VCaP (cell line): ENCODE measurements at regions not wholly inside any gene's neighbourhood (a gene's known extent, or its start where the extent isn't known, plus 50 kb on each side); places are given as distances from the start of the nearest gene placed in this dataset.
A peak's percentile ranks its signal among the peaks of the same experiment; 100 is the strongest.

Source experiments
- H3K27ac ChIP-seq: fragments of 450-650 bp; 2 replicates; pipeline ENCODE4 v1.5.1; 2017
- TF ChIP-seq, protein P1 (sequence below): fragments of 450-650 bp; conservative IDR thresholded peaks from 2 replicates; pipeline ENCODE4 v1.5.1; 2017; ENCODE audit warnings: mild to moderate bottlenecking, moderate library complexity

DNA sequence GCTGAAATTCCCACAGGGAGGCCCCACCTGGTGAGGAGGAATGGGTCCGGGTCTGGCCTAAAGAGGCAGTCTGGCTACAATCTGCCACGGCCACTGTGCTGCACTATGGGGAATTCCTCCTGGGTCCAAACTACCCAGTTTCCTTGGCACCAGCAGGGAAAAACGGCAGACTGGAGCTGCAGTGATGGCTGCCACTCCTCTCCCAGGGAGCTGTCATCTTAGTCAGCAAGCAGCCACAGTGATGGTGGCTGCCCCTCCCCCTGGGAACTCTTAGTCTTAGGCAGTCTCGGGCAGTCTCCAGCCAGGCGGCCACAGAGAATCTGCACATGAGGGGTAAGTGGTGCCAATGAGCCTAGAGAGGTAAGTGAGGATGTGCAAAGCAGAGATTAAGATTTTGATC is 205.8 kb downstream of the TMEM38B start:
- no peak overlapping the region for H3K27ac ChIP-seq
- TF ChIP-seq, protein P1, sequence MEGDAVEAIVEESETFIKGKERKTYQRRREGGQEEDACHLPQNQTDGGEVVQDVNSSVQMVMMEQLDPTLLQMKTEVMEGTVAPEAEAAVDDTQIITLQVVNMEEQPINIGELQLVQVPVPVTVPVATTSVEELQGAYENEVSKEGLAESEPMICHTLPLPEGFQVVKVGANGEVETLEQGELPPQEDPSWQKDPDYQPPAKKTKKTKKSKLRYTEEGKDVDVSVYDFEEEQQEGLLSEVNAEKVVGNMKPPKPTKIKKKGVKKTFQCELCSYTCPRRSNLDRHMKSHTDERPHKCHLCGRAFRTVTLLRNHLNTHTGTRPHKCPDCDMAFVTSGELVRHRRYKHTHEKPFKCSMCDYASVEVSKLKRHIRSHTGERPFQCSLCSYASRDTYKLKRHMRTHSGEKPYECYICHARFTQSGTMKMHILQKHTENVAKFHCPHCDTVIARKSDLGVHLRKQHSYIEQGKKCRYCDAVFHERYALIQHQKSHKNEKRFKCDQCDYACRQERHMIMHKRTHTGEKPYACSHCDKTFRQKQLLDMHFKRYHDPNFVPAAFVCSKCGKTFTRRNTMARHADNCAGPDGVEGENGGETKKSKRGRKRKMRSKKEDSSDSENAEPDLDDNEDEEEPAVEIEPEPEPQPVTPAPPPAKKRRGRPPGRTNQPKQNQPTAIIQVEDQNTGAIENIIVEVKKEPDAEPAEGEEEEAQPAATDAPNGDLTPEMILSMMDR, result no peak

DNA sequence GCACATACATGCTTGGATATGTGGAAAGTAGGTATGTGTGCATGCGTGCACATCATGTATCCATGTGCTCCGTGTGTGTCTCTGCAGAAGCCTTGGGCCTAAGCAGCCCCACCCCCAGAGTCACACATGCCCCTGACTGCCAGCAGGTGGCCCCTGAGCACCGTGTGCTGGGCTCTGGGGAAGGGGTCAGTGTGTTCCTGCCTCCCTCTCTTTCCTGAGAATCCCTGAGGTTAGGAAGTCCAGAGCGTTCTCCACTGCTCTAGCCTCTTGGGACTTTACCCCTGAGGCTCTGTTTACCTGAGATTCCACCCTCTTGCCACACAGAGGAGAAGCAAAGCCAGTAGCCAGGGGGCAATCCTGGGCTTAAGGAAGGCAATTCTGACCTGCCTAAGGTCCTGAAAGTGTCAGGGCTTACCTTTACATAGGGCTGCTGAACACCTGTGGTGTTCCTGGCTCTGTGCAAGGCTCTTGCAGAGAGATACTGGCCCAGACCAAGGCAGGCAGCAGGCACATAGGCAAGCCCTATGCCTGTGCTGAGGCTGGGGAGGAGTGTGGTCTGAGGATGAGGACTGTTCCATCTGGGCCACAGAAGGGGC is 207.3 kb downstream of the TMEM38B start:
- peak overlapping the region; percentile 51 for H3K27ac ChIP-seq
- TF ChIP-seq, protein P1, result peak; percentile 96

DNA sequence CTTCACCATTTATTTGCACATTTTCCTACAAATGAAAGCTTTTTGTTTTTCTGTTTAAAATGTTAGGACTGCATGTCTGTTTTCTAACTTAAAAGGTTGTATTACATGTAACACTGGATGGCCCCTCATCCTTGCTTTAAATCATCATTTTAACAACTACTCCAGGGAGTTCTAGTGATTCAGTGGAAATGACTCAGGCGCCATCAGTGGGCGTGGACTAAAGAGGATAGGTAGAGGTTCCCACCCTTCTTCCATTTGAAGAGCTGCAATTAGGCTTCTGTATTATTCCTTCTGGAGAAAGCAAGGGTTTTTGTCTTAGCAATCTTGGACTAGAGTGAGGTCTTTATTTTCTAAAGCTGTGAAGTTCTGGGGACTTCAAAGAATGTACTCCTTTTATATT is 213.7 kb downstream of the TMEM38B start:
- TF ChIP-seq, protein P1, result no peak
- no peak overlapping the region for H3K27ac ChIP-seq

DNA sequence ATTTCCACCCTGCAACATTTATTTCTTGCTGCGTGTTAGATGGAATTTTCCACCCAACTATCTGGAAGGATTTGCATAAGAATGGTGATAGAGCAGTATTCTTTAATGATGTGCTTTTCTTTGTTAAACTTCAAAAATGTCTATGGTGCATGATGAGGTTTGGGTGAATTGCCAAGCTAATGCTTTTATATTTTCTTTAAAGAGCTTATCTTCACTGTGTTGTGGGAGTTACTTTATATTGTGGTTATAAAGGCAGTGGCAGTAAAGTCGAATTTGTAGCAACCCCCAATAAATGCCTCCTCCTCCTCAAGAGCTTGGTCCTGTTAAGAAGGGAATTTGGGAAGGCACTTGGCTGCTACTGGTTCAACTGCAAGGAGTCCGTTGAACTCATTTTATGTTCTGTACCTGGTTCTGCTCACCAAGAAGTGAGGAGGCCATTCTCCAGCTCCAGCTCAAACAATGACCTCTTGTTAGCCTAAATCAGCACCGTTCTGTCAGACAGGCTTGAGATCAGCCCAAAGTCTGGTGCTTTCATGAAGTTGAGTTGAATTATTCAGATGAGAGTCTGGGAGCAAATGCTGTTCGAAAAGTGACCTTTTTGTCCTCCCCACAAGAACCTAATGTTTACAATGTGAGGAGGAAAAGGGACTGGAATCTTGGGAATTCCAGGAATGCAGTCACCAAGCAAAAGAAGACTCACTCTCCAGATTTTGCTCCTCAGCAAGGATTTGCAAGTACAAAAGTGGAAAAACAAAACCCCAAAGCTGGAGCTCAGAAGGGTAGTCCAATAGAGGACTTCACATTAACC is 217.0 kb downstream of the TMEM38B start:
- TF ChIP-seq, protein P1, result no peak
- H3K27ac ChIP-seq, result no peak overlapping the region

DNA sequence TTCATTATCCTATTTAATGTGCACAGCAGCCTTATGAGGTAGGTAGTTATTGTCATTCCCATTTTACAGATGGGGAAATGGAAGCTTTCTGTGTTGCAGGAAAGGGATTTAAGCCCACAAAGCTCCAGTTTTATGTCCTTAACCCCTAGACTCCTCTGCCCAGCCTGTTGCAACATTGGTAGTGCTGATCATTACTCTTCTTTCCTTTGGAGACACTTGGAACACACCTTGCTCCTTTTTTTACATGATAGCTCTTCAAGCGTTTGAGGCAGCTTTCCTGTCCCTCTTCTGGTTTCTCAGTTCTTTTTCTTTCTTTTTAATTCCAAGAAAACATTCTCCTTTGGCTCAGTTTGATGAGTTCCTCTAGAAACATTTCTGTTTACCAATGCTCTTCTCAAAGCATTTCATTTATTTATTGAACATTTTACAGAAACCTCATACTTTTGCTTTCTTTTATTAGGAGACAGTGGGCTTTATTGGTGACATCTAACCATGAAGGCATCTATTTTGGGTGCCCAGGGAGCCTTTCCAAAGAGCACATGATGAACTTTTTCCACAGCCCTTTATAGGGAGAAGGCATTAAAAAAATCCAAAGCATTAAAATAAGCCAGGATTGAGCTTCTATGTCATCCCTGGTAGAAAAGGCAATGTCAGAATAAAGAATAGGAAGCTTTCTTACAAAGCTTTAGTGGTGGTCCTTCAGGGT is 218.0 kb downstream of the TMEM38B start:
- no peak overlapping the region for H3K27ac ChIP-seq
- TF ChIP-seq, protein P1, result no peak

DNA sequence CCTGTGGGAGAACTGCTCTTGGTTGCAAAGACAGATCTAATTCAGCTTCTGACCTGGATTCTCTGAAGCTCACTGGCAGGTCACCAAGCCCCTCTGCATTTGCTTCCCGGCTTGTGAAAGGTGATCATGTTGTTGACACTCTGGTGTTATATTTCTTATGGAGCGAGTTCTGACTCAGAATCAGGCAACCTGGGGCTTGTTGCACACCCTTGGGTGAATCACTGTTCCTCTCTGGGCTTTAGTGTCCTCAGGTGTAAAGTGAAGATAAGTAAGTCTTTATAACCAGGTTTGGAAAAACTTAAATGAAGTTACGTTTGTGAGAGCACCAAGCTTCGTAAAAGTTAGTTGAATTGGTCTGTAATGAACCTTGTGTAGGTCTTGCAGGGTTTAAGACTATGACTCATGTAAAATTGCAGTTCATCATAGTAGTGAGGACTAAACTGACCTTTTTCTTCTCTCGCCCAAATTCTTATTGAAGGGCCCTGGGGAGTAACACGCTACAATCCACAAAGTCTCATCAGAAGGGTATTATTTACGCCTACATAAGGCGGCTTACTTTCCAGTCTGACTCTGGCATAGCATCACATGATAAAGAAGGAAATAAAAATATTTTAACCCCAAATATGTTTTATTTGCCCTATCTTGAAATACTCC is 218.6 kb downstream of the TMEM38B start:
- no peak overlapping the region for H3K27ac ChIP-seq
- TF ChIP-seq, protein P1, result no peak
